ENCODE measurements at regions not wholly inside any gene's neighbourhood (a gene's known extent, or its start where the extent isn't known, plus 50 kb on each side); places are given as distances from the start of the nearest gene placed in this dataset.
A peak's percentile ranks its signal among the peaks of the same experiment; 100 is the strongest.
"Not testable (repeated sequence)": the region's sequence is repeated elsewhere in the genome, so short reads cannot be mapped to it uniquely, and the experiment has no call there.

DNA sequence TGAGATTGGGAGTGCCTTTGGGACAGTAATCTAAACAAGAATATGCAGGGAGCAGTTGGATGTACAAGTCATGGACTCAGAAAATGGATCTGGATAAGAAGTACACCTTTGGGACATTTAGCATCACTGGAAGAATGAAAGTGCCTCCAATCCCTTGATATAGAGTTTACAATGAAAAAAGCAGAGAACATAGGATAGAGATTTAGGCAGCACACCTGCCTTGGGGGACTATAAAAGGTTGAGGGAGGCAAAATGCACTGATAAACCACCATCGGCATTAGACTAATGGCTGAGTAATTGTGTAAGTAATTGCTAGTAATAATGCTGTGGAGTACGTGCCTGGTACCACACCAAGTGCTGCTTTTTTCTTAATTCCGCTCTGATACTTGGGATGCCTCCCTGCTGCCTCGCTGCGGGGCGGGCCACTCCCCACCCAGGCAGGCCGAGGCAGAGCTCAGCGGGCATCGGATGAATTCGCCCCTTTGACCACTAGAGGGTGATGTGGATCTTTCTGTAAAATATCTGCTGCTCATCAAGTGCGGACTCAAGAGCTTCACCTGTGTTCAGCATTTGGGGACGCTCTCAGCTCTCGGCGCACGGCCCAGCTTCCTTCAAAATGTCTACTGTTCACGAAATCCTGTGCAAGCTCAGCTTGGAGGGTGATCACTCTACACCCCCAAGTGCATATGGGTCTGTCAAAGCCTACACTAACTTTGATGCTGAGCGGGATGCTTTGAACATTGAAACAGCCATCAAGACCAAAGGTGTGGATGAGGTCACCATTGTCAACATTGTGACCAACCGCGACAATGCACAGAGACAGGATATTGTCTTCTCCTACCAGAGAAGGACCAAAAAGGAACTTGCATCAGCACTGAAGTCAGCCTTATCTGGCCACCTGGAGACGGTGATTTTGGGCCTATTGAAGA lies 99.9 kb downstream of the ANKRD18B start:
- DNase-seq (ENCODE audit: low read depth), result peak; percentile 38

DNA sequence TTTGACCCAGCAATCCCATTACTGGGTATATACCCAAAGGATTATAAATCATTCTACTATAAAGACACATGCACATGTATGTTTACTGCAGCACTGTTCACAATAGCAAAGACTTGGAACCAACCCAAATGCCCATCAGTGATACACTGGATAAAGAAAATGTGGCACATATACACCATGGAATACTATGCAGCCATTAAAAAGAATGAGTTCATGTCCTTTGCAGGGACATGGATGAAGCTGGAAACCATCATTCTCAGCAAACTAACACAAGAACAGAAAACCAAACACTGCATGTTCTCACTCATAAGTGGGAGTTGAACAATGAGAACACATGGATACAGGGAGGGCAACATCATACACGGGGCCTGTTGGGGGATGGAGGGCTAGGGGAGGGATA lies 104.3 kb downstream of the ANKRD18B start:
- DNase-seq (ENCODE audit: low read depth), result not testable (repeated sequence)

DNA sequence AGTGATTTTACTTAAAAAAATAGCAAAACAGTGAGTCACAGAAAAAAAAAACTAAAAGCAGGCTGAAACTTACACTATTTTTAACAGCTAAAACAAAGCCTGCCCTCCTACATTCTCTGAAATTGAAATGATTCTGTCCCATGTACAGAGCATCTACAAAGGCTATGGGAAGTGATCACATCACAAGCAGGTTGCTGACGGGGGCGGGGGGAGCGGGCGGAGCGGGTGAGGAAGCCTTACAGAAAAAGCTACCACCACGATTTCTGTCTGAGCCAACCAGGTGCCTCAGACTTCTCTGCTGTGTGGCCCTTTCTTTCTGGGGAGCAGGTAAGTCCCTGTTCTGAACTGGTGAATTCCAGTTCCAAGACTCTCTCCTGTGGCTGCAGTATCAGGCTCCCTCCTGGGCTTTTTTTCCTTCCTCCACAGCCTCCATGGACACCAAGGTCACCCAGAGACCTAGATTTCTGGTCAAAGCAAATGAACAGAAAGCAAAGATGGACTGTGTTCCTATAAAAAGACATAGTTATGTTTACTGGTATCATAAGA lies 104.9 kb downstream of the ANKRD18B start:
- DNase-seq (ENCODE audit: low read depth), result no peak

DNA sequence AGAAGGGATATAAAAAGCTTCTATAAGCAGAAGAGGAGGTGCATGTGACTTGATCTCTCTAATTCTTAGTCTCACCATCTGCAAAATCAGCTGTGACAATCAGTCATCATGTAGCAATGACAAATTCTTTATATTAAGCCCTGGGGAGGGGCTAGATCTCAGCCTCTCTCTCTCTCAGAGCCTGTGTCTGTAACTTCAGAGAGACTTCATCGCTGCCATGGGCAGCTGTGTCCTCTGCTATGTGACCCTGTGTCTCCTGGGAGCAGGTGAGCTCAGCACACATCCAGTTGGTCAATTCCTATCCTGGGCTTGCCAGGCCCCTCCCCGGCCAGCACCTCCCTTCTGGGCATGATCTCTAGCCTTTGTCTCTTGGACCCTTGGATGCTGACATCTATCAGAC lies 109.6 kb downstream of the ANKRD18B start:
- DNase-seq (ENCODE audit: low read depth), result no peak

DNA sequence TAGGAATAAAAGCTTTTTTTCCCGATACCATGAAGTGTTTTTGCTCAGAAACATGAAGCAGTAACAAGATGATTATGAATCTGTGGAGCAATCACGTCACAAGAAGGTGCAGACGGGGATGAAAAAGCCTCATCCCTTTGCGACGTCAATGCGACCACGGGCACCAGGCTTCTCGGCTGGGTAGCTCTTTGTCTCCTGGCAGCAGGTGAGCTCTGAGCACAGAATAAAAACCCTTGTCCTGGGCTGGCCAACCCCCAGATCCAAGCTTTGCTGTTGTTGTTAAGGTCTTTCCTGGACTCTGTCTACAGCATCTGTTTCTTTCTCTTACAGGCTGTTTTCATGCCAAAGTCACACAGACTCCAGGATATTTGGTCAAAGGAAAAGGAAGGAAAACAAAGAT lies 113.8 kb downstream of the ANKRD18B start:
- no peak for DNase-seq (ENCODE audit: low read depth)

DNA sequence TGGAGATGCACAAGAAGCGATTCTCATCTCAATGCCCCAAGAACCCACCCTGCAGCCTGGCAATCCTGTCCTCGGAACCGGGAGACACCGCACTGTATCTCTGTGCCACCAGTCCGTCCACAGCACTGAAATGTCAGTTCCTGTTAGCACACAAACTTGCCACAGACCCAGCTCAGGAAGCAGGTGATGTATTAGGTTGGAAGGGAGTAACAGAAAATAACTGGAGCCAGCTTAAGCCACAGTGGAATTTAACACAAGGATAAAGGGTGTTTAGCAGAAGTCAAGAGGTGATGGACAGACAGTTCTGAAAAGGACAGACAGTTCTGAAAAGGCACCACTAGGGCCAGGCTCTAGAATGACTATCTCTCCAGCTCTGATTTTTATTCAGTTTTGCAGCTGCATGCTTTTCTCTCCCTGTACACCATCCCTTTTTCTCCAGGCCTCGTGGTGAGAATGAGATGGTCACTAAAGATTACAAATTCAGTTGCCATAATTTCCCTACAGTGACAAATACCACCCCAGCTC lies 114.4 kb downstream of the ANKRD18B start:
- DNase-seq (ENCODE audit: low read depth), result no peak

DNA sequence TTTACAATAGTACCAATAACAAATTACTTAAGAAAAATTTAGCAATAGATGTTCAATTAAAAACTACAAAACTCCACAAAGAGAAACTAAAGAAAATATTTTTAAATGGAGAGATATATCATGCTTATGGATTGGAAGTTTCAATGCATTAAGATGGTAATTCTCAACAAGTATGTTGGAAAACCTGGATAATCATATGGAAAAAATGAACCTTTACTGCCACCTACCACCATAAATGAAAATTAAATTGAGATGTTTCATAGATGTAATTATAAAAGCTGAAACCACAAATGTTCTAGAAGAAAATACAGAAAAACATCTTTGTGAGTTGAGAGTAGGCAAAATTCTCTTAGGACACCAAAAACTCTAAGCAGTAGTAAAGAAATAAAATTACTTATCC lies 121.7 kb downstream of the ANKRD18B start:
- DNase-seq (ENCODE audit: low read depth), result no peak

DNA sequence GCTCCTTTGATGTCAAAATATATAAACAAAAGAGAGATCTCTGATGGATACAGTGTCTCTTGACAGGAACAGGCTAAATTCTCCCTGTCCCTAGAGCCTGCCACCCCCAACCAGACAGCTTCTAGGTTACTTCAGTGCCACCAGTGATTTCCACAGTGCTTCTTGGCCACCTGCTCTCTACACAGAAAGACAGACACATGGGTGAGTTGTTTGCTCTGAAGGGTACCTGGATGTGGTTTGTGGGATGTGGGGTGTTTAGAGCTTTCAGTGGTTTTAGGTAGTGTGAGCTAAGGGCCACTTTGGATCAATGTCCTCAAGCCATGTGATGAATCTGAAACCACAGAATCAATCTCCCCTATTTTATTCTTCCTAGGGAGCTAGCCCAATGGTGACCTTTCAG lies 125.4 kb downstream of the ANKRD18B start:
- no peak for DNase-seq (ENCODE audit: low read depth)

DNA sequence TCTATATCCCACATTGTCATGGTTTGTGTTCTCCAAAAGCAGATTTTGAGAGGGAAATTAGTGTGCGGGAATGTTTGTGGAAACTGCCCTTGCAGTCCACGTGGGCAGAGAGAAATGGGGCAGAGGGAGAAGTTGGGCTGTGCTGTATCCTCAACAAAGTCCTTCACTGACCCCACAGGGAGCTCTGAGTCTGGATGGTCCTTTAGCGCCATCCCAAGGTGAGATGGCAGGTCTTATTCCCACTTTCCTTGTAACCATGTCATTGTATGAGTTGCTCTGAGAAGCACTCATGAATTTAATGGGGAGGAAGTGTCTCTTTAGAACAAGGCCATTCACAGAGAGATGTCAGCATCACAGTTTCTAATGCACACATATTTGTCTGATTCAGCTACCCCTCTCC lies 127.1 kb downstream of the ANKRD18B start:
- no peak for DNase-seq (ENCODE audit: low read depth)

DNA sequence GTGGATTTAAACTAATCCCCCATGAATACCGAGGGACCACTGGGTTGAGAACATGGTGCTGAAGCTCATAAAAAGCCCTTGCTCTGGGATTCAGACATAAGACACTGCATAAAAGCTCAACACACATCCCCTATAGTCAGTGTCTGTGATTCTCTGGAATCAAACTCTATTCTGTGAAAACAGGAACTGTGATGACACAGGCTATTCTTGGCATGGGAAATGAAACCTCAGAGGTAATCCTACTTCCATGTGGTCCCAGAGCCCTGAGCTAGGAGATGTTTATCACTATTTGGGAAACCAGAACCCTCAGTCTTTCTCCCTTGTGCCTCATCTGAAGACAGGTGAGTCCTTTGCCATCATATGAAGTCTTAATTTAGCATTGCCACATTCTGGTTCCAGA lies 135.4 kb upstream of the PRSS3 start:
- no peak for DNase-seq (ENCODE audit: low read depth)

DNA sequence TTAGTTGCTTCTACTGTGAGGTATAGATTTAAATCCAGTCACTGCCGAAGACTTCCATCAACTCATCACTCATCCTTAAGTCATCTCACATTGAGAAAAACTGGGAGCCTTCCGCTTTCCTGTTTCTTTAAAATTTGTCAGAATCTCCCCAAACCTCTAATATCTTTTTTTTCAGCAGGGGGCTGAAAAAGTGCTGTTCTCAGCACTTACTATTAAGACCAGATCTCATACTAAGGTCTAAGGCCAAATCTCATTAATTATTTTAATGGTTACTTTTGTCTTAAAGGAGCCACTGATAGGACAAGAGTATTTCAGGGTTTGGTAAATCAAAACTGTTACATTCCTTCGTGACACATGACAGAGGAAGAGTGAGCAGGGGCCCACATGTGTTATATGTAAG lies 134.6 kb upstream of the PRSS3 start:
- DNase-seq (ENCODE audit: low read depth), result no peak

DNA sequence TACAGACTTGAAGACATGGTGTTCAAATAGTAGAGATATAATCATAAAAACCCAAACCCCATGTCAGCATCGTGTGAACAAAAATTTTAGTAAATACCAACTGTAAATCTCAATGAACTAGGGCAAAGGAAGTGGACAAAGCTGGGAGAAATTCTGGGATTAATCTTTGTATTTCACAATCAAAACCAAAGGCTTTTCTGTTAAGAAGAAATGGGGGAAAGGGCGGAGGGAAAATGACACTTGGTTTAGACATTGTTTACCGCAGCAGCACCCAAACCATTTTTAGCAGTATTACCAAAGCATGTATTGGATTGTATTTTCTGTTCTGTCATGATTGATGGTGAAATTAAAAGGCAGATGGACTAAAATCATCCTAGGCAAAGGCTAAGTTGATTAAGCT lies 134.2 kb upstream of the PRSS3 start:
- no peak for DNase-seq (ENCODE audit: low read depth)

DNA sequence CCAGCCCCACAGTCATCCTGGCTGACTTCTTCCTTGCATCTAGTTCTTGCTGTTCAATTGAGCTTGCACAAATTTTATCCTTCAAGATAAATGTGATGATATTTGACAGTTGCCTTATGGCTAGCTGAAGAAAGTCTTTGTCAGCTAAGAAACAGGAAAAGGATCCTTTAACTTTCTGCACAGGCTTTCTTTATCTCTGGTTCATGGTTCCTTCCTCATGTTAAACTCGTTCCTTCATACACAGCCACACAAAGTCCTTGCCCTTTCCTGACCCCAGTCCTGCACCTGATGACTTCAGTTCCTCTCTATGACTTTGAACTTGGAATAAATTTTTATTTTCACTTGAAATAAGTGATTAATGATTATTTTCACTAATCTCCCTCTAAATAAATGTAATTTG lies 132.5 kb upstream of the PRSS3 start:
- no peak for DNase-seq (ENCODE audit: low read depth)

DNA sequence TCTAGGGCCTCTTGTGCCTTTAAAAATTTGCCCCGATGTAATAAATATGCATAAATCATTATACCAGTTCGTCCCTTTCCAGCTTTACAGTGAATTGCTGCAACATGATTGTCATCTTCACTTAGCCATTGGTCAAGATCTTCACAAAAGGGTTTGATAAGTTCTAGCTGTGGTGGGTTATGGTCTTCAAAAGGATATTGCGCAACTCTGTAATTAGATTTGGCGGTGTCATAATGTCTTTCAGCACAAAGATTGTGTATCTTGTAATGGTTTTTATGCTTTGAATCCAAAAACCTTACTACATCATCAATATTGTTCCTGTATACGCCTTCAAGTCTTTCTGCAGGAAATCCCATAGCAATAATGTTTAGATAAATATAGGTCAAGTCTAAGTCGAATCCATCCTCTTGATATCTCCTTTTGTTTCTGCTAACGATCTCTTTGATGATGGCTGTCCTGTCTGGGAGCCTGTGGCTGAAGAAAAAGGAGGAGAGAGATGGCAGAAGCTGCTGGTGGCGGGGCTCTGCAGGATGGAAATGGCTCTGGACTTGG lies 119.1 kb upstream of the PRSS3 start:
- not testable (repeated sequence) for DNase-seq (ENCODE audit: low read depth)

DNA sequence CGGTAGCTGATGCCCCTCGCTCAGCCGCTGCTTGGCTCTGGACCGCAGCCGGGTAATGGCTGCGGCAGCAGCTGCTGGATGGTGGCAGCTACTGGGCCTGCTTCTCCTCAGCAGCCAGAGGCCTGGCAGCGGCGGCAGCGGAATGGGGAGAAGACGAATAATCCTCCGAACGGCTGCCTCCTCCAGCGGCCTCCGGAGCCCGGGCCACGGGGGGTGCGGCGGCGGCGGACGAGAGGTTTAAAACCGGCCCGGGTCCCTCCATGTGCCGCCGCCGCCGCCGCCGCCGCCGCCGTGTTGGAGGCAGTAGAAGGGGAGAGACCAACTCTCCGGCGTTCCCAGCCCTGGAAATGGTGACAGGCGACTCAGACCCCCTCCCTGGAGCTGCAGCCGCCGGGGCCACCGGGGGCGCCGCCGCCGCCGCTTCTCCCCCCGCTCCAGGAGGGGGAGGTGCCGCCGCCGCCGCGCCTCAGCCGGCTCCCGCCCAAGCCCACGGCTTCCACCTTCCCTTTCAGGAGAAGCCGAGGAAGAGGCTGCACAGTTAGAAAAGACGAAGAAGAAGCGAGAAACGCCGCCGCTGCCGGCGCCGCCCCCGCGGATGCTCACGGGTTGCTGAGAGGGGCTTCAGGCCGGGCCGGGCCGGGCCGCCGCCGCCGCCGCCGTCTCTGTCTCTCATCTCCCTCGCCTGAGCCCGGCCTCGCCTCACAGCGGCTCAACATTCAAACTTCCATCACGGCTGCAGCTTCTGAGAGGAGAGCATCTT lies 118.4 kb upstream of the PRSS3 start:
- DNase-seq (ENCODE audit: low read depth), result no peak

DNA sequence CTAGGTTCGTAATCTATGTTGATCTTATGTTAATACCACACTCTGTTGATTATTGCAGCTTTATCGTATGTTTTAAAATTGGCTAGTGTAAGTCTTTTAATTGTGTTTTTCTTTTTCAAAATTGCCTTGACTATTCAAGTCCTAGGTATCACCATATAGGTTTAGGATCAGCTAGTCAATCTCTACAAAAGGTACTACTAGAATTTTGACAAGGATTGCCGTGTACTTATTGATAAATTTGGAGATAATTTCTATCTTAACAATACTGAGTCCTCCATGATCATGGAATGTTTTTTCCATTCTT lies 117.9 kb upstream of the PRSS3 start:
- DNase-seq (ENCODE audit: low read depth), result no peak

DNA sequence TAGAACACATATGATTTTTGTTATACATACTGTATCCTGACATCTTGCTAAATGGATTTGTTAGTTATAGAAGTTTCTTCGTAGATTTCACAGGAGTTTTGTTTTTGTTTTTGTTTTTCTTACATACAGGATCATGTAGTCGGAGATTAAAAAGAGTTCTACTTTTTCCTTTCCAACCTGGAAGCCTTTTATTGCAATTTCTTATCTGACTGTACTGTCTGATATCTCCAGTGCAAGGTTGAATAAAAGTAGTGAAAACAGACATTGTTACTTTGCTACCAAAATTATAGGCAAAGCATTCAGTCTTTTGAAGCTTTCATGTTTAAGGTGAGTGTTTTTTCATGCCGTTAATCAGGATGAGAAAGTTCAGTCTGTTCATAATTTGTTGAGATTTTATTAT lies 117.4 kb upstream of the PRSS3 start:
- no peak for DNase-seq (ENCODE audit: low read depth)

DNA sequence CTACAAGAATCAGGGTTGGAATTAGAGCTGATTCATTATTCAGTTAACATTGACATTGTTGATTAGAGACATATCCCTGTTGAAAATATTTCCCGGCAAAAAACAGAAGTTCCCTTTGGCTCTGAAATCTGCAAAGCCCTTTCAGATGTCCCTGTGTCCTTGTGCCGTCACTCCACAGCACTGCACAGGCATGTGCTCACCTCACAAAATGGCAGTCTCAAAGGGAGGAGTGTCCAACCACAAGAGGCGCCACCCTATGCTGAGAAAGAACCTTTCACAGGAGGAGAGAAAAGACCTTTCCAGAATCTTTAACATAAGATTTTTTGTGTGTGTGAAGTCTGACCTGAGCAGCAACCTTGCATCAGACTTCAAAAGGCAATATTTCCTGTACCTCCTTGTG lies 112.8 kb upstream of the PRSS3 start:
- DNase-seq (ENCODE audit: low read depth), result no peak

DNA sequence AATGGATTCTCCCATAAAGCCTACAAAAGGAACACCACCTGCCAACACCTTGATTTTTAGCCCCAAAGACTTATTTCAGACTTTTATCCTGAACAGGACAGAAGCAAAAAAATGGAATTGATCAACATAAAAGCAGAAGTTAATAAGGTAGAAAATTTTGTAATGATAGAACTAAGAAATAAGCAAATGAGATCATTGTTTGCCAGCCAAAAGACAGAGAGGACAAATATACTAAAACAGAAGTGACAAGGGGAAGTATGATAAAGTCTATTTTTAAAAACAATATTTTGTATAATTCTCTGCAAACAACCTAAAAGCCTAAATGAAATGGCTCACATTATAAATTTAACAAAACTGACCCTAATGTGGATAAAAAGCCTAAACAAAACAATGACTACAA lies 110.5 kb upstream of the PRSS3 start:
- DNase-seq (ENCODE audit: low read depth), result no peak

DNA sequence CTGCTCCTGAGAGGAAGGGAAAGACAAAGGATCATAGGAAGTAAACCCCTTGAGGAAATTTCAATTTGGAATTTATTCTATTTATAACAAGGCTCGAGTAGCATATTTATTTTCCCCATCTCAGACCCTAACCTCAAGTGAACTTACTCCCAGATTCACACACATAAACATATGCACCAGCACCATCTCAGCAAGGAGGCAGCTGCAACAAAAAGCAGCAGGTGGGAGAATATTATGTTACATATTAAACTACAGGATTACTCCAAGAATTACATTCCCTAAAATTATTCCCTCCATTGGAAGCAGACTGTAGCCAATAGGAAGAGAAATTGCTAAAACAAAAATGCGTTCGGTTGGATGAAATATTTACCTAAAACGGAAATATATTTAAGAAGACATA lies 108.4 kb upstream of the PRSS3 start:
- DNase-seq (ENCODE audit: low read depth), result no peak

DNA sequence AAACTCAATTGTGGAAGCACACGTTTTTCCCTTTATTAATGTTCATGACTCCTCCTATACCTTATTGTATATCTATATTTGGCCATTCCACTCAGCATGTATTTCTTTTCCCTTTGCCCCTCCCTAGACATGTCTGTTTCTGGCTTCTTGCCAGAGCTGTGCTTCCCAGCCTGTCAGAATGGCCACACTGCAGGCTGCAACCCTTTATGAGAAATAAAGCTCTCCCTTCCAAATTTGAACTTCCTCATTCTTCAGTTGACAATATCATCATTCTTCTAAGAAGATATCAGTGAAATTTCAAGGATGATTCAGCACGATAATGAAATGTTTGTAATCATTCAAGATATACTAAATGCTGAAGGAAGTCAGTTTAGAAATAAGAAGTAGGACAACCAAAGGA lies 107.6 kb upstream of the PRSS3 start:
- DNase-seq (ENCODE audit: low read depth), result no peak

DNA sequence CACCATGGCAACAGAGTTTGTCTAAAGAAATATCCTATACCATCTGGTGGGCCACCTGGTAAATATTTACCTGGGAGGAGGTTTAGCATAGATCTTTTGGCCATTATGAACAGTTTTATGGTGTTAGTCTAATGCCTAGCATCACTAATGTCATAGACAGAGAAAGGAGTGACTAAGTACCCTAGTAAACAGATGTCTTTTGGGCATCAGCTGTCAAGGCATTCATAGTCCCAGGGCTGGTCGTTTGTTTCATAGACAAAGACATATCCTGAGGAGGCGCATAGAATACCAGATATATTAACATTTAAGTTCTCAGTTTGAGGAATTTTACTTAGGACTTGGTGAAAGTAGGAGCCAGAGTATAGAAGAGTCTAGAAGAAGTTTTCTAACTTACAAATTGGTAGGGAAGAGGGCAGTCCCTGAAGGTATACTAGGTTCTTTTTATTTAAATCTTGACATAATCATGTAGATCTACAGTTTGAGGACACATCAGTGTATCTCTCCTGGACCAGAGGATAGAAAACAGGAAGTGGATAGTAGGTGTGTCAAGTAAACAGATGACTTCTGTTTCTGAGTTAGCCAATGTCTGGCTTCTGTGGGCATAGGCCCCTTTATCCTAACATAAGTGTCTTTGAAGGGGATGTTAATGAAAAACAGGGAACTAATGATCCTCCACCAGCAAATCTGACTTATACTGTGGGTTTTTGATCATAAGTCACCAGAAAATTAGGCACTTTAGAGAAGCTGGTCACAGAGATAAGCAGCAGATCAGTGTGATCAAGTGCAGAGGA lies 105.0 kb upstream of the PRSS3 start:
- DNase-seq (ENCODE audit: low read depth), result no peak

All from GM04504 (cell line).